Right atrium auricular region (tissue), 2 donors: ENCODE measurements at regions not wholly inside any gene's neighbourhood (a gene's known extent, or its start where the extent isn't known, plus 50 kb on each side); places are given as distances from the start of the nearest gene placed in this dataset.

Experiments used
- DNase-seq: peaks from one replicate; pipeline ENCODE4 v3.0.0-alpha.2; 2019; ENCODE audit warnings: low spot score
- H3K27ac ChIP-seq, 2 donors: fragments of 200-600 bp; sonication (generic); 1 replicate in 1 of 2; 2 replicates in 1 of 2; pipeline ENCODE4 v1.5.1; 2016 to 2019
- H3K27me3 ChIP-seq, 2 donors: fragments of 200-600 bp; sonication (generic); one replicate each; pipeline versions ENCODE4 v1.5.1 to v1.6.0; 2017 to 2019
- H3K36me3 ChIP-seq: fragments of 200-600 bp; sonication (generic); one replicate; pipeline ENCODE4 v1.5.1; 2016
- H3K4me1 ChIP-seq, 2 donors: fragments of 200-600 bp; sonication (generic); one replicate each; pipeline versions ENCODE4 v1.5.1 to v1.6.0; 2017 to 2019
- H3K4me3 ChIP-seq, 2 donors: fragments of 200-600 bp; sonication (generic); 1 replicate in 1 of 2; 2 replicates in 1 of 2; pipeline ENCODE4 v1.5.1; 2017 to 2019; ENCODE audit warnings: mild to moderate bottlenecking in 1 of 2, moderate library complexity in 1 of 2
- H3K9me3 ChIP-seq, 2 donors: fragments of 200-600 bp; sonication (generic); one replicate each; pipeline ENCODE4 v1.5.1; 2019
- TF ChIP-seq, protein P1 (sequence below), 2 donors: fragments of 200-600 bp; sonication (generic); IDR thresholded peaks; one replicate each; pipeline ENCODE4 v1.5.1; 2019; ENCODE audit warnings: antibody characterized with exemption in 2 of 2

DNA sequence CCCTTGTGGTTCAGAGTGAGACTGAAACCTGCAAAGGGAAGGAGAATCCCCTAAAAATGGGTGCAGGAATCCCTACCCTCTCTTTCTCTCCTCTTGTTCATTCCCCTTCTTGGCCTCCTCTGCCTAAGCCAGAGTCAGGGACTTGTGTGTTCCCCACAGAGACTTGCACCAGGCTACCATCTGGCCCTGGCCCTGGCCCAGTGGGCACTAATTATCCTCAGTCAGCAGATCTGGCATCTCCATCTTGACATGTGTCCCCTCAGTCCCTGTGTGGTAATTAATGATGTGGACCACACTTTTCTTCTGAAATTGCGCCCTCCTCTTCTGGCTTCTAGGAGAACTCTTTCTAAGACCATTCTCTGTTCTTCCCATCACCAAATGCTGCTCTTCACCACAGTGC lies 354.4 kb downstream of the SETD4 start:
- no peak overlapping the region for H3K4me3 ChIP-seq
- no peaks in the 10 kb centered on the region for H3K9me3 ChIP-seq
- H3K27ac ChIP-seq = no peak overlapping the region
- no peak for DNase-seq
- no peaks in the 10 kb centered on the region for H3K36me3 ChIP-seq
- H3K27me3 ChIP-seq = no peaks in the 10 kb centered on the region
- no peaks in the 10 kb centered on the region for H3K4me1 ChIP-seq
- TF ChIP-seq, protein P1, sequence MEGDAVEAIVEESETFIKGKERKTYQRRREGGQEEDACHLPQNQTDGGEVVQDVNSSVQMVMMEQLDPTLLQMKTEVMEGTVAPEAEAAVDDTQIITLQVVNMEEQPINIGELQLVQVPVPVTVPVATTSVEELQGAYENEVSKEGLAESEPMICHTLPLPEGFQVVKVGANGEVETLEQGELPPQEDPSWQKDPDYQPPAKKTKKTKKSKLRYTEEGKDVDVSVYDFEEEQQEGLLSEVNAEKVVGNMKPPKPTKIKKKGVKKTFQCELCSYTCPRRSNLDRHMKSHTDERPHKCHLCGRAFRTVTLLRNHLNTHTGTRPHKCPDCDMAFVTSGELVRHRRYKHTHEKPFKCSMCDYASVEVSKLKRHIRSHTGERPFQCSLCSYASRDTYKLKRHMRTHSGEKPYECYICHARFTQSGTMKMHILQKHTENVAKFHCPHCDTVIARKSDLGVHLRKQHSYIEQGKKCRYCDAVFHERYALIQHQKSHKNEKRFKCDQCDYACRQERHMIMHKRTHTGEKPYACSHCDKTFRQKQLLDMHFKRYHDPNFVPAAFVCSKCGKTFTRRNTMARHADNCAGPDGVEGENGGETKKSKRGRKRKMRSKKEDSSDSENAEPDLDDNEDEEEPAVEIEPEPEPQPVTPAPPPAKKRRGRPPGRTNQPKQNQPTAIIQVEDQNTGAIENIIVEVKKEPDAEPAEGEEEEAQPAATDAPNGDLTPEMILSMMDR (IDR thresholded peaks at IDR 0.05) = no peak

DNA sequence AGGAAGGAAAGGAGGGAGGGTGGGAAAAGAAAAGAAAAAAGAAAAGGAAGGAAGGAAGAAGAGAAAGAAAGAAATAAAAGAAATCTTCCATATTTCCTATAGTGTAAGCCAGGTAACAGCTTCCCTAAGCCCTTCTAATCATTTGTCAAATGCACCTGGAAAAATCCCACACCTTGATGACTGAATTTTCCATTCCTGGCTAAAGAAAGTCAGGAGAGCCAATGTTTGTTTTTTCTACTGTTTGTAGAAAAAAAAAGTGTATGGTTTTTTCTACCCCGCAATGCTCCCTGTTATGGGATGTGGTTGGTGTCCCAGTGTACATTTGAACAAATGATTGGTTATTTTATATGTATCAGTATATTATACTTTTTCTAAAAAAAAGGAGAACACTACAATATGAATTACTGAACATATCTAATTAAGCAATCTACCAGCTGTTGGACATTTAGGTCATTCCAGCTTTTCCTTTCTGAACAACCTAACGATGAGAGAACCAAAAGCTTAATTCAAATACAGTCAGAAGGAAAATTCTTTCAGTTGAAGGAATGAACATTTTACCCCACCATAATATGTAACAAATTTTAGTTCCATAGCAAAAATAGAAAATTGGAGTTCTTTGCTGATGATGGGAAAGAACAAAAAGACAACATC lies 355.0 kb downstream of the SETD4 start:
- Histone ChIP-seq H3K9me3 (no peaks in the 10 kb centered on the region), H3K36me3 (no peaks in the 10 kb centered on the region), H3K27ac (no peak overlapping the region), H3K4me3 (no peak overlapping the region), H3K4me1 (no peaks in the 10 kb centered on the region), H3K27me3 (no peaks in the 10 kb centered on the region)
- TF ChIP-seq, protein P1 (IDR thresholded peaks at IDR 0.05) = no peak
- DNase-seq = no peak

DNA sequence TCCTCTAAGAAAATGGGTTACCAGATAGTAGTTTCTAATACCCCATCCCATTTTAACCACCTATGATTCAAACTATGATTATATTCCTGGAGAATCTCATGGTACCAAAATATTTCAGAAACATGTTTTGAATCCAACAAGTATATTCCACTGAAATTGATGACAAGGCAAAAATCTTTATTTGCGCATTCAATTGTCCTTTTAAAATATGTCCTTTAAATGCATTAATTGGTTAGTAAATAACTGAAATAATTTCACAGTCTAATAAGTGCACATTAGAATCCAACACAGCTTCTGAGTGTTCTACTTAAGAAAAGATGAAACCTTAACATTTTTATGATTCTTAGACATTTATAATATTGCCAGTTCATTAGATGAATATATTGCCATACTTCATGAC lies 356.6 kb downstream of the SETD4 start:
- H3K4me1 ChIP-seq = no peaks in the 10 kb centered on the region
- H3K27me3 ChIP-seq = no peaks in the 10 kb centered on the region
- TF ChIP-seq, protein P1 (IDR thresholded peaks at IDR 0.05) = no peak
- no peak overlapping the region for H3K4me3 ChIP-seq
- H3K36me3 ChIP-seq = no peaks in the 10 kb centered on the region
- no peak for DNase-seq
- H3K27ac ChIP-seq = no peak overlapping the region
- no peaks in the 10 kb centered on the region for H3K9me3 ChIP-seq

DNA sequence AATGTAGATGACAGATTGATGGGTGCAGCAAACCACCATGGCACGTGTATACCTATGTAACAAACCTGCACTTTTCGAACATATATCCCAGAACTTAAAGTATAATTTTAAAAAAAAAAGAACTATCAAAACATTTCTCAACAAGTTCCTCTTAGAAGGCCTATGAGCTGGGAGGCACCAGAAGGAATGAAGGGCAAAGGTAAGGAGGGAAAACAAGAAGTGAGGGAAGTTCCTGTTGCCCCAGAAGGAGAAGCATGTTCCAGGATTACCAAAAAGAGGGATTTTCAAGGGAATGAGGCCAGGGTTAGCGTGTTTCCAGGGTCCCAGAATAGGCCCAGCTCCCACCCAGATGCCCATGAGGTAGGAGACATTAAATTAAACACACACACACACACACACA lies 361.0 kb downstream of the SETD4 start:
- Histone ChIP-seq H3K27ac (no peak overlapping the region), H3K27me3 (no peaks in the 10 kb centered on the region), H3K9me3 (no peaks in the 10 kb centered on the region), H3K4me1 (peaks cover 0 to 15% of the 10 kb centered on the region in 2 donors), H3K4me3 (no peak overlapping the region), H3K36me3 (no peaks in the 10 kb centered on the region)
- TF ChIP-seq, protein P1 (IDR thresholded peaks at IDR 0.05) = no peak
- DNase-seq = no peak

DNA sequence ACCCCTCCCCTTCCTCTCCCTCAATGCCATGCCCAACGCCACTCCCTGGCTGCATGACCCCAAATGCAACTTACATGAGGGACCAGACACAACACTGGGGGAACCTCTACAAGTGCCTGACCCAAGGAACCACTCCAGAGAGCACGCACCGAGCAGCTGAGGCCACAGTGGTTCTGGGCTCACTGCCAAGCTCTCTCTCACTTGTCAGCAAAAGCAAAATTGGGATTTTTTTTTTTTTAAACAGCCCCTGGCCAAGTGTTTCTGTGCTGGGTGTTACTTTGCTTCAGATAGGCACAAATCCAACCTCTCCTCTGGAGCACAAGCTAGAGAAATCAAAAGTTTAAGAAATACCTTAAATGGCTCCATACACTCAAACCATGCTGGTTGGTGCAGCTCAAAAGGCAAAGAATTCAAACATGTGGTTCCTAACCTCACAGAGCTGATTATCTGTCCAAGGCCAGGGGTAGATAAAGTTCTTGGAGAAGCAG lies 363.0 kb downstream of the SETD4 start:
- Histone ChIP-seq H3K27me3 (no peaks in the 10 kb centered on the region), H3K4me3 (no peak overlapping the region), H3K4me1 (peaks cover 0 to 15% of the 10 kb centered on the region in 2 donors), H3K9me3 (no peaks in the 10 kb centered on the region), H3K27ac (no peak overlapping the region), H3K36me3 (no peaks in the 10 kb centered on the region)
- TF ChIP-seq, protein P1 (IDR thresholded peaks at IDR 0.05) = no peak
- peak; percentile 63 for DNase-seq

DNA sequence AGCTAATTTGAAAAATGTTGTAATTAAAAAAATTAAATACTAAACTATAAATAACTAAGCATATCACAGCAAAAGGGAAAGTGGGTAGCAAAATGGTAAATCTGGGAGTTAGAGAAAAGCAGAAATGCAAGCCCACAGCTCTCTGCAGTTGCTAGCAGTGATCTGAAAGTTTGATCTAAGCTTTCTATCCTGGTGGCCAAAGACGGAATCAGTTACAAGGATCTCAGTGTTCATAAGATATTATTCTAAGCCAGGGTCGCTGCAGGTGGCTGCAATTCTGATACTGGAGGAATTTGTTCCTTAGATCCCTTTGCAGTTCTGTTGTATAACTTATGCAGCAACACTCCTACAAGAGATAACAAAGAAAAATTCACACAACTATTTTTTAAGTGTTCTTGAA lies 363.7 kb downstream of the SETD4 start:
- H3K9me3 ChIP-seq = no peaks in the 10 kb centered on the region
- H3K4me1 ChIP-seq = peaks cover 0 to 15% of the 10 kb centered on the region in 2 donors
- H3K27ac ChIP-seq = no peak overlapping the region
- no peaks in the 10 kb centered on the region for H3K27me3 ChIP-seq
- TF ChIP-seq, protein P1 (IDR thresholded peaks at IDR 0.05) = no peak
- no peaks in the 10 kb centered on the region for H3K36me3 ChIP-seq
- DNase-seq = no peak
- no peak overlapping the region for H3K4me3 ChIP-seq
